ENCODE measurements at regions not wholly inside any gene's neighbourhood (a gene's known extent, or its start where the extent isn't known, plus 50 kb on each side); places are given as distances from the start of the nearest gene placed in this dataset.

GRCh38 chr7:1343551-1343950 lies 110.9 kb downstream of the UNCX start (continued):
- TF ChIP-seq JAZF1 (CRISPR knock-in tag; IDR thresholded peaks at IDR 0.05) (no peak), ZNF671 (CRISPR knock-in tag; IDR thresholded peaks at IDR 0.05) (no peak)

GRCh38 chr7:1344421-1344820 lies 111.7 kb downstream of the UNCX start:
- Mint-ChIP-seq H3K36me3 (no peaks in the 10 kb centered on the region), H3K27ac (no peak overlapping the region), H3K4me3 (no peak overlapping the region), H3K27me3 (ENCODE audit: low read depth) (0 out of 2 replicates have a peak, but pooled peaks cover 1% of the 10 kb centered on the region), H3K9me3 (peaks cover 5% of the 10 kb centered on the region; the same call in 1 of the 2 replicates), H3K4me1 (no peaks in the 10 kb centered on the region)
- TF ChIP-seq, protein P1, sequence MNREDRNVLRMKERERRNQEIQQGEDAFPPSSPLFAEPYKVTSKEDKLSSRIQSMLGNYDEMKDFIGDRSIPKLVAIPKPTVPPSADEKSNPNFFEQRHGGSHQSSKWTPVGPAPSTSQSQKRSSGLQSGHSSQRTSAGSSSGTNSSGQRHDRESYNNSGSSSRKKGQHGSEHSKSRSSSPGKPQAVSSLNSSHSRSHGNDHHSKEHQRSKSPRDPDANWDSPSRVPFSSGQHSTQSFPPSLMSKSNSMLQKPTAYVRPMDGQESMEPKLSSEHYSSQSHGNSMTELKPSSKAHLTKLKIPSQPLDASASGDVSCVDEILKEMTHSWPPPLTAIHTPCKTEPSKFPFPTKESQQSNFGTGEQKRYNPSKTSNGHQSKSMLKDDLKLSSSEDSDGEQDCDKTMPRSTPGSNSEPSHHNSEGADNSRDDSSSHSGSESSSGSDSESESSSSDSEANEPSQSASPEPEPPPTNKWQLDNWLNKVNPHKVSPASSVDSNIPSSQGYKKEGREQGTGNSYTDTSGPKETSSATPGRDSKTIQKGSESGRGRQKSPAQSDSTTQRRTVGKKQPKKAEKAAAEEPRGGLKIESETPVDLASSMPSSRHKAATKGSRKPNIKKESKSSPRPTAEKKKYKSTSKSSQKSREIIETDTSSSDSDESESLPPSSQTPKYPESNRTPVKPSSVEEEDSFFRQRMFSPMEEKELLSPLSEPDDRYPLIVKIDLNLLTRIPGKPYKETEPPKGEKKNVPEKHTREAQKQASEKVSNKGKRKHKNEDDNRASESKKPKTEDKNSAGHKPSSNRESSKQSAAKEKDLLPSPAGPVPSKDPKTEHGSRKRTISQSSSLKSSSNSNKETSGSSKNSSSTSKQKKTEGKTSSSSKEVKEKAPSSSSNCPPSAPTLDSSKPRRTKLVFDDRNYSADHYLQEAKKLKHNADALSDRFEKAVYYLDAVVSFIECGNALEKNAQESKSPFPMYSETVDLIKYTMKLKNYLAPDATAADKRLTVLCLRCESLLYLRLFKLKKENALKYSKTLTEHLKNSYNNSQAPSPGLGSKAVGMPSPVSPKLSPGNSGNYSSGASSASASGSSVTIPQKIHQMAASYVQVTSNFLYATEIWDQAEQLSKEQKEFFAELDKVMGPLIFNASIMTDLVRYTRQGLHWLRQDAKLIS (CRISPR knock-in tag; IDR thresholded peaks at IDR 0.05; ENCODE audit: borderline replicate concordance), result no peak
- TF ChIP-seq ZBTB43 (CRISPR knock-in tag; IDR thresholded peaks at IDR 0.05) (no peak), ZNF317 (CRISPR knock-in tag; IDR thresholded peaks at IDR 0.05; ENCODE audit: borderline replicate concordance, low read depth) (no peak), HMGA2 (CRISPR knock-in tag; IDR thresholded peaks at IDR 0.05) (no peak), FOXP4 (CRISPR knock-in tag; IDR thresholded peaks at IDR 0.05) (no peak), MAX (CRISPR knock-in tag; IDR thresholded peaks at IDR 0.05) (no peak), E2F4 (CRISPR knock-in tag; IDR thresholded peaks at IDR 0.05; ENCODE audit: borderline replicate concordance, low read depth) (no peak), MYBL2 (CRISPR knock-in tag; IDR thresholded peaks at IDR 0.05) (no peak), ZNF263 (CRISPR knock-in tag; IDR thresholded peaks at IDR 0.05; ENCODE audit: low read depth) (no peak), RORB (CRISPR knock-in tag; IDR thresholded peaks at IDR 0.05) (no peak)
- TF ChIP-seq, protein P2, sequence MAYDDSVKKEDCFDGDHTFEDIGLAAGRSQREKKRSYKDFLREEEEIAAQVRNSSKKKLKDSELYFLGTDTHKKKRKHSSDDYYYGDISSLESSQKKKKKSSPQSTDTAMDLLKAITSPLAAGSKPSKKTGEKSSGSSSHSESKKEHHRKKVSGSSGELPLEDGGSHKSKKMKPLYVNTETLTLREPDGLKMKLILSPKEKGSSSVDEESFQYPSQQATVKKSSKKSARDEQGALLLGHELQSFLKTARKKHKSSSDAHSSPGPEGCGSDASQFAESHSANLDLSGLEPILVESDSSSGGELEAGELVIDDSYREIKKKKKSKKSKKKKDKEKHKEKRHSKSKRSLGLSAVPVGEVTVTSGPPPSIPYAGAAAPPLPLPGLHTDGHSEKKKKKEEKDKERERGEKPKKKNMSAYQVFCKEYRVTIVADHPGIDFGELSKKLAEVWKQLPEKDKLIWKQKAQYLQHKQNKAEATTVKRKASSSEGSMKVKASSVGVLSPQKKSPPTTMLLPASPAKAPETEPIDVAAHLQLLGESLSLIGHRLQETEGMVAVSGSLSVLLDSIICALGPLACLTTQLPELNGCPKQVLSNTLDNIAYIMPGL (CRISPR knock-in tag; IDR thresholded peaks at IDR 0.05), result no peak
- TF ChIP-seq, protein P3, sequence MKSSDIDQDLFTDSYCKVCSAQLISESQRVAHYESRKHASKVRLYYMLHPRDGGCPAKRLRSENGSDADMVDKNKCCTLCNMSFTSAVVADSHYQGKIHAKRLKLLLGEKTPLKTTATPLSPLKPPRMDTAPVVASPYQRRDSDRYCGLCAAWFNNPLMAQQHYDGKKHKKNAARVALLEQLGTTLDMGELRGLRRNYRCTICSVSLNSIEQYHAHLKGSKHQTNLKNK (CRISPR knock-in tag; IDR thresholded peaks at IDR 0.05), result no peak
- POLR2A ChIA-PET, result no interaction called here
- CTCF ChIA-PET, result interaction anchor here (1.3 kb wide), 1 partner anchor 25 kb away, joined by 5 read pairs; no protein-coding TSS in a partner anchor
- DNase-seq (ENCODE audit: low spot score) (no peak), ATAC-seq (no peak)

All from WTC11 (cell line).